NB4 (cell line): ENCODE measurements at regions not wholly inside any gene's neighbourhood (a gene's known extent, or its start where the extent isn't known, plus 50 kb on each side); places are given as distances from the start of the nearest gene placed in this dataset.

Source experiments
- CTCF ChIP-seq: IDR thresholded peaks from one replicate; pipeline ENCODE4 v1.5.1; 2012; ENCODE audit warnings: low read depth, low read length
- MYC ChIP-seq: IDR thresholded peaks from 2 replicates; pipeline ENCODE4 v1.6.1; 2011; ENCODE audit warnings: low read depth, low read length
- POLR2A ChIP-seq: IDR thresholded peaks from 2 replicates; pipeline ENCODE4 v1.6.1; 2011; ENCODE audit warnings: mild to moderate bottlenecking; ENCODE audit not compliant: insufficient read length; ENCODE audit errors: extremely low read depth

GRCh38 chr5:144089401-144090021 lies 80.9 kb downstream of the YIPF5 start:
- no peak for TF ChIP-seq CTCF
- TF ChIP-seq MYC = no peak
- no peak for TF ChIP-seq POLR2A
